Activated naive CD4-positive, alpha-beta T cell treated with anti-CD3 and anti-CD28 coated beads for 36 hours (primary cell): ENCODE measurements at regions not wholly inside any gene's neighbourhood (a gene's known extent, or its start where the extent isn't known, plus 50 kb on each side); places are given as distances from the start of the nearest gene placed in this dataset.
"Not testable (repeated sequence)": the region's sequence is repeated elsewhere in the genome, so short reads cannot be mapped to it uniquely, and the experiment has no call there.

Source experiments
- CTCF ChIA-PET: fragments of 350-600 bp; sonication (Branson Sonifier 250); formaldehyde crosslinking; loops from one replicate; lab custom pipeline; 2021; ENCODE audit warnings: antibody characterized with exemption; lab: Charles Lee
- DNase-seq: peaks from one replicate; pipeline ENCODE4 v3.0.0-alpha.2; 2020
- H3K27ac Mint-ChIP-seq: one replicate; pipeline ENCODE4 v1.8.0; 2021; ENCODE audit warnings: mild to moderate bottlenecking, mixed read lengths
- H3K27me3 Mint-ChIP-seq: one replicate; pipeline ENCODE4 v1.8.0; 2021; ENCODE audit warnings: low read depth, mixed read lengths
- H3K36me3 Mint-ChIP-seq: one replicate; pipeline ENCODE4 v1.8.0; 2021; ENCODE audit warnings: low read depth, mixed read lengths
- H3K4me1 Mint-ChIP-seq: one replicate; pipeline ENCODE4 v1.8.0; 2021; ENCODE audit warnings: low read depth, mixed read lengths
- H3K4me3 Mint-ChIP-seq: one replicate; pipeline ENCODE4 v1.8.0; 2021; ENCODE audit warnings: mild to moderate bottlenecking, moderate library complexity, mixed read lengths
- H3K9me3 Mint-ChIP-seq: one replicate; pipeline ENCODE4 v1.8.0; 2021; ENCODE audit warnings: mixed read lengths
- intact Hi-C: fragments of 100-400 bp; cut with micrococcal nuclease; formaldehyde crosslinking; loops from one replicate; pipeline ENCODE4 v1.15.1; 2023

- CTCF ChIA-PET: no interaction called here
- Mint-ChIP-seq H3K9me3 (no peaks in the 10 kb centered on the region), H3K36me3 (no peaks in the 10 kb centered on the region), H3K27ac (no peak overlapping the region), H3K4me1 (no peaks in the 10 kb centered on the region), H3K27me3 (no peaks in the 10 kb centered on the region), H3K4me3 (no peak overlapping the region)
- DNase-seq: no peak
- intact Hi-C loops: no loop called here
Measured at GRCh38 chr18:14970027-14970426, 222.1 kb downstream of the ANKRD30B start.

DNA sequence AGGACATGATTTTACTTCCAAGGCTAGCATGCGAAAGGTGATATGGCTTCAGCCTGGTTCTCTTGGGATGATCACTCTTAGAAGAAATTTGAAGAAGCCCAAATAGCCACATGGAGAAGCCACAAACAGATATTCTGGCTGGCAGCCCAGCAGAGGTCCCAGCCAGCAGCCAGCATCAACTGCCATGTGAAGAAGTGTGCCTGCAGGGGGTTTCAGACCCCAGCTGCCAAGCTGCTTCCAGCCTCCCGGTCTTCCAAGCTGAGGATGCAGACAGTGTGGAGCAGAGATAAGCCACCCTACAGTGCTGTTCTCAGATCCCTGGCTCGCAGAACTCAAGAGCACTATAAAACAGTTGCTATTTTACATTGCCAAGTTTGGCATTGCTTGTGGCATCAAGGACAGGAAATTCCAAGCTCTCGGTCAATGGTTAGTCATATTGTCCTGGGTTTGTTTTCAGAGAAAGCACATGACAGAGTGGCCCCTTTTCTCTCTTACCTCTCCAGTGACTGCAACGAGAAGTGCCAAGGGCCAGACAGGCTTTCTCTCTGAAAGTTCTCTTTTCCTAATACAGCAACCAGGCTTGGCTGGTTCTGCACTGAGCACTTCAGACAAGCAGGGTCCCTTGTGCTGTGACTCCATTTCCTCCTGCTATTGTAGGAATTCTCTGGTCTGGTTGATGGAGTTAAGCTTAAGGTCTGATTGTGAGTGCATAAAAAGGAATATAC, 223.7 kb downstream of the ANKRD30B start:
- no peaks in the 10 kb centered on the region for H3K36me3 Mint-ChIP-seq
- H3K4me1 Mint-ChIP-seq: no peaks in the 10 kb centered on the region
- H3K4me3 Mint-ChIP-seq: no peak overlapping the region
- CTCF ChIA-PET: no interaction called here
- intact Hi-C loops: no loop called here
- H3K9me3 Mint-ChIP-seq: no peaks in the 10 kb centered on the region
- H3K27ac Mint-ChIP-seq: no peak overlapping the region
- no peak for DNase-seq
- no peaks in the 10 kb centered on the region for H3K27me3 Mint-ChIP-seq

- intact Hi-C loops, H3K27me3 Mint-ChIP-seq, H3K4me1 Mint-ChIP-seq, H3K9me3 Mint-ChIP-seq, H3K36me3 Mint-ChIP-seq, CTCF ChIA-PET, H3K27ac Mint-ChIP-seq, H3K4me3 Mint-ChIP-seq, DNase-seq: not testable (repeated sequence)
Measured at GRCh38 chr18:14973421-14973820, 225.4 kb downstream of the ANKRD30B start.

DNA sequence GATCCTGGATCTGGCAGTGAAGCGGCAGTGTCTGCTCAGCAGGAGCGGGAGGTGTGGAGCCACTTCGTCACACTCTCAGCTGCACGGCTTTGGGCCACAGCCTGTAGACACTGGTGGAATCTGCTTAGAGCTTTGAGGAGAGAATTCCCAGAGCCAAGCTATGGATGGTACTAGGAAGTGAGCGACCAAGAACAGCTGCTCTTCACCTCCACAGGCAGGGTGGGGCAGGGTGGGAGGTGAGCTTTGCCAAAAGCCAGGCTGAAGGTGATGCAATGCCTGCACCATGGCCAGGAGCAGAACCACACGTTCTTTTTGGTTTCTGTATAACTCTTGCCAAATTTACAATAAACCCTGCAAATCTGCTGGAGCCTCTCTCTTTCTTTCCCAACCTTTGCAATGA, 226.1 kb downstream of the ANKRD30B start:
- Mint-ChIP-seq H3K9me3 (no peaks in the 10 kb centered on the region), H3K36me3 (no peaks in the 10 kb centered on the region), H3K27me3 (no peaks in the 10 kb centered on the region), H3K4me1 (no peaks in the 10 kb centered on the region), H3K27ac (no peak overlapping the region), H3K4me3 (no peak overlapping the region)
- CTCF ChIA-PET: no interaction called here
- intact Hi-C loops: no loop called here
- DNase-seq: no peak

DNA sequence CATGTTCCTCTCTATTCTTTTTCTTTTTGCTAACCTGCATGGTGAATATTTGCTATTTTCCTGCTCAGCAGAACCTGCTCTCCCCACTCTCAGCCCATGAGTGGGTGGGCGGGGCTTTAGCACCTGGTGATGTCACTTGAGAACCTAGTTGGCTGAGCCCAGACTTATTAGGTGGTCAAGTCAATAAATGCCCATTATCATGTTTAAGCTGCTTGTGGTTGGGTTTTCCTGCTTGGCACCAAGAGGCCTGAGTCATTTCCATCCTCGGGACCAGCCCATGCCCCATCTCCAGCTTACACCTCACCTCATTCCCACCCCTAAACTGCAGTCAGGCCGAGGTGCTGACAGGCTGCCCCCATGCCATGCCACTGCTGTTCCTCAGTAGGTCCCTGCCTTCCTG, 226.6 kb downstream of the ANKRD30B start:
- no peaks in the 10 kb centered on the region for H3K4me1 Mint-ChIP-seq
- intact Hi-C loops: no loop called here
- H3K27ac Mint-ChIP-seq: no peak overlapping the region
- H3K27me3 Mint-ChIP-seq: no peaks in the 10 kb centered on the region
- CTCF ChIA-PET: no interaction called here
- H3K36me3 Mint-ChIP-seq: no peaks in the 10 kb centered on the region
- DNase-seq: no peak
- no peaks in the 10 kb centered on the region for H3K9me3 Mint-ChIP-seq
- no peak overlapping the region for H3K4me3 Mint-ChIP-seq

DNA sequence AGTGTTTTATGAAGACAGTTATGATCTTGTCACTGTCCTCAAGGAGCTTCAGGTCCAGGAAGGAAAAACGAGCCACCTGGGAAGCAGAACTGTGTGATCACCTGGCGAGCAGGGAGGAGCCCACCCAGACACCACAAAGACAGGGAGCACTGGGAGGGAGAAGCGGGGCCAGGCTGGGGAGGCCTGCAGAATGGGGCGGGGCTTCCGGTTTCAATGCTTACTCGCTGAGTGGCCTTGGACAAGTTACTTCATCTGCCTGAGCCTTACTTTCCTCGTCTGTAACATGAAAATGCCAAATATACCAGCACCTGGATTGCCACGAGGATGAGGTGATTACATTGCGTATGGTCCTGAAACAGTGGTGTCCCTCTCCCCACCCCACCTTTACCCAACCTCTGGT, 227.5 kb downstream of the ANKRD30B start:
- intact Hi-C loops: no loop called here
- H3K36me3 Mint-ChIP-seq: no peaks in the 10 kb centered on the region
- H3K9me3 Mint-ChIP-seq: no peaks in the 10 kb centered on the region
- H3K4me1 Mint-ChIP-seq: no peaks in the 10 kb centered on the region
- DNase-seq: no peak
- CTCF ChIA-PET: no interaction called here
- no peak overlapping the region for H3K4me3 Mint-ChIP-seq
- H3K27me3 Mint-ChIP-seq: no peaks in the 10 kb centered on the region
- H3K27ac Mint-ChIP-seq: no peak overlapping the region

- H3K9me3 Mint-ChIP-seq: no peaks in the 10 kb centered on the region
- H3K4me1 Mint-ChIP-seq: no peaks in the 10 kb centered on the region
- intact Hi-C loops: no loop called here
- H3K36me3 Mint-ChIP-seq: no peaks in the 10 kb centered on the region
- DNase-seq: no peak
- no peaks in the 10 kb centered on the region for H3K27me3 Mint-ChIP-seq
- H3K4me3 Mint-ChIP-seq: no peak overlapping the region
- CTCF ChIA-PET: no interaction called here
- H3K27ac Mint-ChIP-seq: no peak overlapping the region
Measured at GRCh38 chr18:14976736-14977430, 228.9 kb downstream of the ANKRD30B start.

DNA sequence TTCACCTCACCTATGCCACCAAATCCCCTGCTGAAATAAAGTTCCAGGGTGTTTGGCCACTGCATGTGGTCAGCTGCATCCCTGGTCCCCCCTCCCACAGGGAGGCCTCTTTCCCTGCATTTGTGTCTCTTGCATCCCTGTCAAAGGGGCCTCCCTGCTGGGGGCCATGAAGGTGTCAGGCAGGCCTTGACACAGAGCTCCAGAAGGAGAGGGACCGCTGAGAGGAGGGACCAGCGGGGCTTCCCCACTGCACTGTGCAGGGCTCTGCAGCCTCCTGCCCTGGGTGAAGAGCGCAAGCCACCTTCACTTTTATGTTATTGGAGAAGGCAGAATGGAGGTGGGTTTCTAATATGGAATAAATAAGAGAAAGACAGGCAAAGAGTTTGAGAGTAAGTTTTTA, 230.2 kb downstream of the ANKRD30B start:
- Mint-ChIP-seq H3K4me1 (no peaks in the 10 kb centered on the region), H3K27me3 (no peaks in the 10 kb centered on the region)

DNA sequence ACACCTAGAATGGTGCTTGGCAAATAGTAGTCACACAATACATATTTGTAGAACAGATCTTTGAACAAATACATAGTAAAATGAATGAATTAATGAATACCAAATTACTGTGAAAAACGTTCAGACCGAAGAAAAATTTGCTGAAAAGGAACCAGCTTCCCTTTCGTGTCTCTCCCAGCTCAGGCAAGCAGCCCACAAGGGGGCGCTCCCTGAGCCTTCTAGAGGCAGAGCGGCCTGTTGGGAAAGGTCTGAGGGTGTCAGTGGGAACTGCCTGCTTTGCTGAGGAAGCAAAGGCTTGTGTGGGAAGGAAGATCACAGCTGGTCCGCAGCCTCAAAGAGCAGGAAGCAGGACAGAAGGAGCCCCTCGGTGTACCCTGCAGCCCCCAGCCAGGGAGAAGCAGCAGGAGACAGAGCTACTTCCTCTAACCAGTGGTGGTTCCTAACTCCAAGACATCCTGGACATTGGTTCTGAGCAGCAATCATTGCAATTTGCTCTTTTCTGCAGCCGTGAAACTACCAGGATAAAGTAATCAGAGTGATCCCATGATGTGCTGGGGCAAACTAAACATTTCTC, 231.1 kb downstream of the ANKRD30B start:
- no peak overlapping the region for H3K4me3 Mint-ChIP-seq
- intact Hi-C loops: no loop called here
- no peaks in the 10 kb centered on the region for H3K27me3 Mint-ChIP-seq
- no peaks in the 10 kb centered on the region for H3K36me3 Mint-ChIP-seq
- CTCF ChIA-PET: interaction anchor here (0.6 to 1.1 kb wide), 2 partner anchors 62 to 101 kb away, joined by 3 read pairs; no protein-coding TSS in a partner anchor
- H3K9me3 Mint-ChIP-seq: no peaks in the 10 kb centered on the region
- peak; percentile 50 for DNase-seq
- H3K27ac Mint-ChIP-seq: no peak overlapping the region
- no peaks in the 10 kb centered on the region for H3K4me1 Mint-ChIP-seq

More for the DNA sequence above, 230.2 kb downstream of the ANKRD30B start:
- CTCF ChIA-PET: no interaction called here
- no peaks in the 10 kb centered on the region for H3K9me3 Mint-ChIP-seq
- intact Hi-C loops: no loop called here
- H3K4me3 Mint-ChIP-seq: no peak overlapping the region
- H3K27ac Mint-ChIP-seq: no peak overlapping the region
- H3K36me3 Mint-ChIP-seq: no peaks in the 10 kb centered on the region
- DNase-seq: no peak

GRCh38 chr18:14979875-14980274, 231.9 kb downstream of the ANKRD30B start:
- intact Hi-C loops: no loop called here
- Mint-ChIP-seq H3K36me3 (no peaks in the 10 kb centered on the region), H3K4me3 (no peak overlapping the region), H3K4me1 (no peaks in the 10 kb centered on the region), H3K27ac (no peak overlapping the region), H3K9me3 (no peaks in the 10 kb centered on the region), H3K27me3 (no peaks in the 10 kb centered on the region)
- no peak for DNase-seq
- CTCF ChIA-PET: no interaction called here

DNA sequence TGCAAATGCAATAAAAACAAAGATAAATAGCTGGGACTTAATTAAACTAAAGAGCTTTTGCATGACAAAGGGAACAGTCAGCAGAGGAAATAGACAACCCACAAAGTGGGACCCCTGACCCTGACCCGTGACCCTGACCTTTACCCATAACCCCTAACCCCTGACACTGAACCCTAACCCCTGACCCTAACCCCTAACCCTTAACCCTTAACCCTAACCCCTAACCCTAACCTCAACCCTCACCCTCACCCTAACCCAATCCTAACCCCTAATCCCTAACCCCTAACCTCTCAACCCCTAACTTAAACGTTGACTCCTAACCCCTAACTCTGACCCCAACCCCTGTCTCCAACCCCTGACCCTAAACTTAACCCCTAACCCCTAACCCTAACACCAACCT, 236.6 kb downstream of the ANKRD30B start:
- H3K4me3 Mint-ChIP-seq, H3K27ac Mint-ChIP-seq, CTCF ChIA-PET, DNase-seq, intact Hi-C loops, H3K9me3 Mint-ChIP-seq, H3K27me3 Mint-ChIP-seq, H3K4me1 Mint-ChIP-seq, H3K36me3 Mint-ChIP-seq: not testable (repeated sequence)

GRCh38 chr18:14985291-14986013, 237.5 kb downstream of the ANKRD30B start:
- DNase-seq, H3K36me3 Mint-ChIP-seq, intact Hi-C loops, H3K27ac Mint-ChIP-seq, H3K4me3 Mint-ChIP-seq, H3K9me3 Mint-ChIP-seq, H3K27me3 Mint-ChIP-seq, H3K4me1 Mint-ChIP-seq, CTCF ChIA-PET: not testable (repeated sequence)
